Testis (tissue), 2 donors: ENCODE measurements at regions not wholly inside any gene's neighbourhood (a gene's known extent, or its start where the extent isn't known, plus 50 kb on each side); places are given as distances from the start of the nearest gene placed in this dataset.

Source experiments
- DNase-seq: peaks from one replicate; pipeline ENCODE4 v3.0.0-alpha.2; 2019
- H3K27ac ChIP-seq, 2 donors: fragments of 200-600 bp; sonication (generic); one replicate each; pipeline ENCODE4 v1.5.1; 2019
- H3K27me3 ChIP-seq: fragments of 200-600 bp; sonication (generic); one replicate; pipeline ENCODE4 v1.5.1; 2019
- H3K36me3 ChIP-seq: fragments of 200-600 bp; sonication (generic); one replicate; pipeline ENCODE4 v1.5.1; 2017; ENCODE audit warnings: low read depth; ENCODE audit errors: missing control alignments
- H3K4me1 ChIP-seq: fragments of 200-600 bp; sonication (generic); one replicate; pipeline ENCODE4 v1.5.1; 2019
- H3K4me3 ChIP-seq, 2 donors: fragments of 200-600 bp; sonication (generic); one replicate each; pipeline ENCODE4 v1.5.1; 2017 to 2019
- H3K9me3 ChIP-seq: fragments of 200-600 bp; sonication (generic); one replicate; pipeline ENCODE4 v1.5.1; 2017
- CTCF ChIP-seq, 3 experiments: fragments of 450-650 bp in 2 of 3; fragments of 200-600 bp in 1 of 3; sonication (generic) in 1 of 3; IDR thresholded peaks; one replicate each; pipeline ENCODE4 v1.5.1; 2016 to 2019; ENCODE audit warnings: antibody characterized with exemption in 3 of 3, mild to moderate bottlenecking in 2 of 3, moderate library complexity in 1 of 3
- POLR2A ChIP-seq: fragments of 450-650 bp; IDR thresholded peaks from one replicate; pipeline ENCODE4 v1.6.1; 2017; ENCODE audit warnings: antibody characterized with exemption, mild to moderate bottlenecking, moderate library complexity
- WGBS, 2 donors: methylation state at CpG; one replicate each; pipeline ENCODE4 v1.1.5; 2018; 5-methylcytosine and 5-hydroxymethylcytosine counted together
- intact Hi-C: fragments of 100-400 bp; cut with DNase I; formaldehyde crosslinking; loops from one replicate; pipeline ENCODE4 v1.15.1; 2023; ENCODE audit warnings: low total_unique reads

GRCh38 chr6:153563001-153563400 lies 431.9 kb upstream of the RGS17 start:
- intact Hi-C loops = no loop called here
- DNase-seq = no peak
- H3K27ac ChIP-seq = no peak overlapping the region
- no peaks in the 10 kb centered on the region for H3K27me3 ChIP-seq
- TF ChIP-seq CTCF (IDR thresholded peaks at IDR 0.05) (no peak), POLR2A (no peak)
- H3K4me3 ChIP-seq = no peak overlapping the region
- H3K9me3 ChIP-seq = no peaks in the 10 kb centered on the region
- H3K4me1 ChIP-seq = no peaks in the 10 kb centered on the region
- H3K36me3 ChIP-seq = no peaks in the 10 kb centered on the region
- 89 to 91% methylated on average over 5 of the region's 5 CpGs for WGBS, 2 donors

- 89 to 100% methylated on average over 1 of the region's 1 CpG for WGBS, 2 donors
- Histone ChIP-seq H3K4me3 (no peak overlapping the region), H3K27ac (no peak overlapping the region), H3K36me3 (no peaks in the 10 kb centered on the region), H3K9me3 (no peaks in the 10 kb centered on the region), H3K4me1 (no peaks in the 10 kb centered on the region), H3K27me3 (no peaks in the 10 kb centered on the region)
- DNase-seq = peak; percentile 32
- TF ChIP-seq CTCF (IDR thresholded peaks at IDR 0.05) = peak in 1 of 3 experiments; percentile 12
- no peak for TF ChIP-seq POLR2A
- intact Hi-C loops = no loop called here
Observed at GRCh38 chr6:153553627-153554026, 422.5 kb upstream of the RGS17 start.

GRCh38 chr6:153539602-153540001 lies 408.5 kb upstream of the RGS17 start:
- Histone ChIP-seq H3K36me3 (no peaks in the 10 kb centered on the region), H3K27ac (no peak overlapping the region), H3K4me1 (no peaks in the 10 kb centered on the region), H3K9me3 (no peaks in the 10 kb centered on the region), H3K4me3 (no peak overlapping the region), H3K27me3 (no peaks in the 10 kb centered on the region)
- TF ChIP-seq POLR2A (no peak), CTCF (IDR thresholded peaks at IDR 0.05) (no peak)
- WGBS, 2 donors = 87 to 90% methylated on average over 2 of the region's 2 CpGs
- DNase-seq = no peak
- intact Hi-C loops = no loop called here

- TF ChIP-seq POLR2A = no peak
- no peak for TF ChIP-seq CTCF (IDR thresholded peaks at IDR 0.05)
- no peak for DNase-seq
- no peaks in the 10 kb centered on the region for H3K27me3 ChIP-seq
- no peaks in the 10 kb centered on the region for H3K4me1 ChIP-seq
- no peak overlapping the region for H3K27ac ChIP-seq
- no peak overlapping the region for H3K4me3 ChIP-seq
- no peaks in the 10 kb centered on the region for H3K9me3 ChIP-seq
- no peaks in the 10 kb centered on the region for H3K36me3 ChIP-seq
- intact Hi-C loops = no loop called here
- WGBS, 2 donors = 85 to 87% methylated on average over 1 of the region's 1 CpG
Observed at GRCh38 chr6:153538491-153538890, 407.4 kb upstream of the RGS17 start.

- H3K4me1 ChIP-seq = no peaks in the 10 kb centered on the region
- intact Hi-C loops = no loop called here
- DNase-seq = no peak
- H3K27ac ChIP-seq = no peak overlapping the region
- H3K4me3 ChIP-seq = no peak overlapping the region
- no peak for TF ChIP-seq CTCF (IDR thresholded peaks at IDR 0.05)
- H3K9me3 ChIP-seq = no peaks in the 10 kb centered on the region
- WGBS, 2 donors = 67 to 76% methylated on average over 1 of the region's 1 CpG
- H3K27me3 ChIP-seq = no peaks in the 10 kb centered on the region
- no peaks in the 10 kb centered on the region for H3K36me3 ChIP-seq
Observed at GRCh38 chr6:153537422-153537821, 406.3 kb upstream of the RGS17 start.
